ENCODE measurements at regions not wholly inside any gene's neighbourhood (a gene's known extent, or its start where the extent isn't known, plus 50 kb on each side); places are given as distances from the start of the nearest gene placed in this dataset.

- no peak overlapping the region for H3K27ac ChIP-seq (ENCODE audit: low read depth in 1 of 2, low read length in 2 of 2)
- no peak overlapping the region for H3K4me3 ChIP-seq (ENCODE audit: low read length)
- ChIA-PET CTCF (no interaction called here), POLR2A (no interaction called here)
- ATAC-seq (ENCODE audit: poor library complexity) (no peak), DNase-seq (no peak)
- intact Hi-C loops (cut with DNase I, micrococcal nuclease) = no loop called here
- no peak for TF ChIP-seq CTCF (IDR thresholded peaks at IDR 0.05)
- Mint-ChIP-seq H3K36me3 (ENCODE audit: low read depth) (no peaks in the 10 kb centered on the region), H3K4me3 (no peak overlapping the region), H3K9me3 (peaks cover 7% of the 10 kb centered on the region), H3K4me1 (ENCODE audit: low read depth) (no peaks in the 10 kb centered on the region), H3K27me3 (no peaks in the 10 kb centered on the region), H3K27ac (no peak overlapping the region)
- no peaks in the 10 kb centered on the region for H3K27me3 ChIP-seq (ENCODE audit: control insufficient read depth in 1 of 2, insufficient read depth in 2 of 2, low read length in 2 of 2)
- no peaks in the 10 kb centered on the region for H3K4me1 ChIP-seq (ENCODE audit: insufficient read depth, low read length)
- peaks cover 3 to 11% of the 10 kb centered on the region in 2 experiments for H3K9me3 ChIP-seq (ENCODE audit: control insufficient read depth in 1 of 2, insufficient read depth in 1 of 2, low read length in 2 of 2)
- H3K36me3 ChIP-seq (ENCODE audit: insufficient read depth, low read length) = no peaks in the 10 kb centered on the region
These were observed 125.0 kb downstream of the C6orf118 start for GRCh38 chr6:165184192-165184979.

- POLR2A ChIA-PET = no interaction called here
- H3K9me3 Mint-ChIP-seq = peaks cover 7% of the 10 kb centered on the region
- no peaks in the 10 kb centered on the region for H3K4me1 Mint-ChIP-seq (ENCODE audit: low read depth)
These were observed 125.8 kb downstream of the C6orf118 start for GRCh38 chr6:165183496-165184140.

GRCh38 chr6:165183071-165183470 lies 126.3 kb downstream of the C6orf118 start:
- H3K4me3 Mint-ChIP-seq = no peak overlapping the region
- DNase-seq = no peak
- no peaks in the 10 kb centered on the region for H3K4me1 ChIP-seq (ENCODE audit: insufficient read depth, low read length)
- H3K27ac Mint-ChIP-seq = no peak overlapping the region
- ATAC-seq (ENCODE audit: poor library complexity) = no peak
- H3K27me3 Mint-ChIP-seq = no peaks in the 10 kb centered on the region
- H3K4me3 ChIP-seq (ENCODE audit: low read length) = no peak overlapping the region
- ChIA-PET CTCF (no interaction called here), POLR2A (no interaction called here)
- TF ChIP-seq CTCF (IDR thresholded peaks at IDR 0.05) = no peak
- no peaks in the 10 kb centered on the region for H3K27me3 ChIP-seq (ENCODE audit: control insufficient read depth in 1 of 2, insufficient read depth in 2 of 2, low read length in 2 of 2)
- H3K9me3 ChIP-seq (ENCODE audit: control insufficient read depth in 1 of 2, insufficient read depth in 1 of 2, low read length in 2 of 2) = peaks cover 3 to 11% of the 10 kb centered on the region in 2 experiments
- intact Hi-C loops (cut with DNase I, micrococcal nuclease) = no loop called here
- no peaks in the 10 kb centered on the region for H3K36me3 ChIP-seq (ENCODE audit: insufficient read depth, low read length)
- no peak overlapping the region for H3K27ac ChIP-seq (ENCODE audit: low read depth in 1 of 2, low read length in 2 of 2)
- H3K9me3 Mint-ChIP-seq = peaks cover 7% of the 10 kb centered on the region
- no peaks in the 10 kb centered on the region for H3K4me1 Mint-ChIP-seq (ENCODE audit: low read depth)
- H3K36me3 Mint-ChIP-seq (ENCODE audit: low read depth) = no peaks in the 10 kb centered on the region

More at GRCh38 chr6:165183496-165184140, 125.8 kb downstream of the C6orf118 start:
- H3K4me1 ChIP-seq (ENCODE audit: insufficient read depth, low read length) = no peaks in the 10 kb centered on the region
- no peaks in the 10 kb centered on the region for H3K27me3 Mint-ChIP-seq
- intact Hi-C loops (cut with DNase I, micrococcal nuclease) = no loop called here
- H3K27ac ChIP-seq (ENCODE audit: low read depth in 1 of 2, low read length in 2 of 2) = no peak overlapping the region
- no peaks in the 10 kb centered on the region for H3K36me3 Mint-ChIP-seq (ENCODE audit: low read depth)
- ATAC-seq (ENCODE audit: poor library complexity) = no peak
- DNase-seq = no peak
- CTCF ChIA-PET = no interaction called here
- no peaks in the 10 kb centered on the region for H3K36me3 ChIP-seq (ENCODE audit: insufficient read depth, low read length)
- peaks cover 3 to 11% of the 10 kb centered on the region in 2 experiments for H3K9me3 ChIP-seq (ENCODE audit: control insufficient read depth in 1 of 2, insufficient read depth in 1 of 2, low read length in 2 of 2)
- no peak overlapping the region for H3K27ac Mint-ChIP-seq
- H3K4me3 ChIP-seq (ENCODE audit: low read length) = no peak overlapping the region
- no peaks in the 10 kb centered on the region for H3K27me3 ChIP-seq (ENCODE audit: control insufficient read depth in 1 of 2, insufficient read depth in 2 of 2, low read length in 2 of 2)
- H3K4me3 Mint-ChIP-seq = no peak overlapping the region
- TF ChIP-seq CTCF (IDR thresholded peaks at IDR 0.05) = no peak

All from CD4-positive, alpha-beta T cell (primary cell).